ENCODE measurements at regions not wholly inside any gene's neighbourhood (a gene's known extent, or its start where the extent isn't known, plus 50 kb on each side); places are given as distances from the start of the nearest gene placed in this dataset.

GRCh38 chr14:85041618-85042017, 488.3 kb upstream of the FLRT2 start:
- Mint-ChIP-seq H3K9me3 (peaks cover 0 to 6% (median 2%) of the 10 kb centered on the region in 7 donors), H3K4me1 (no peaks in the 10 kb centered on the region), H3K4me3 (no peak overlapping the region), H3K27me3 (ENCODE audit: low read depth in 3 of 3) (no peaks in the 10 kb centered on the region), H3K27ac (peak overlapping the region in 1 of 7 donors; percentile 8), H3K36me3 (no peaks in the 10 kb centered on the region)
- H3K4me1 ChIP-seq (ENCODE audit: control insufficient read depth in 1 of 2, insufficient read depth in 2 of 2, low read length in 2 of 2): no peaks in the 10 kb centered on the region
- no peak overlapping the region for H2AFZ ChIP-seq (ENCODE audit: insufficient read depth, low read depth, low read length, poor library complexity, severe bottlenecking)
- no peaks in the 10 kb centered on the region for H4K20me1 ChIP-seq (ENCODE audit: insufficient read depth, low read length)
- no peaks in the 10 kb centered on the region for H3K36me3 ChIP-seq (replicated peaks in 1 of 2; ENCODE audit: control insufficient read depth in 1 of 2, insufficient read depth in 2 of 2, low read length in 2 of 2)
- no peak overlapping the region for H3K9ac ChIP-seq (ENCODE audit: insufficient read depth, low read length, poor library complexity, severe bottlenecking)
- H3K9me3 ChIP-seq (replicated peaks in 1 of 2; ENCODE audit: control insufficient read depth in 1 of 2, insufficient read depth in 1 of 2, low read length in 2 of 2): peaks cover under 1 to 3% of the 10 kb centered on the region in 2 donors
- intact Hi-C loops (cut with micrococcal nuclease): no loop called here
- no peak for DNase-seq
- H3K79me2 ChIP-seq (ENCODE audit: insufficient read depth, low read length): no peaks in the 10 kb centered on the region
- H3K4me3 ChIP-seq (replicated peaks in 1 of 3; ENCODE audit: low read depth in 2 of 3, low read length in 3 of 3): no peak overlapping the region
- H3K27ac ChIP-seq (ENCODE audit: low read depth in 1 of 2, low read length in 2 of 2): no peak overlapping the region
- no peak for TF ChIP-seq CTCF (IDR thresholded peaks at IDR 0.05)
- H3K27me3 ChIP-seq (ENCODE audit: control insufficient read depth in 2 of 2, insufficient read depth in 2 of 2, low read length in 2 of 2): no peaks in the 10 kb centered on the region
- H3K4me2 ChIP-seq (replicated peaks; ENCODE audit: extremely low read depth, low read length, poor library complexity, severe bottlenecking): no peak overlapping the region

- H3K4me2 ChIP-seq (replicated peaks; ENCODE audit: extremely low read depth, low read length, poor library complexity, severe bottlenecking): no peak overlapping the region
- H3K79me2 ChIP-seq (ENCODE audit: insufficient read depth, low read length): no peaks in the 10 kb centered on the region
- no peaks in the 10 kb centered on the region for H3K36me3 Mint-ChIP-seq
- intact Hi-C loops (cut with micrococcal nuclease): no loop called here
- no peak overlapping the region for H3K27ac ChIP-seq (ENCODE audit: low read depth in 1 of 2, low read length in 2 of 2)
- no peaks in the 10 kb centered on the region for H3K4me1 Mint-ChIP-seq
- H3K4me3 Mint-ChIP-seq: no peak overlapping the region
- no peaks in the 10 kb centered on the region for H3K27me3 ChIP-seq (ENCODE audit: control insufficient read depth in 2 of 2, insufficient read depth in 2 of 2, low read length in 2 of 2)
- no peaks in the 10 kb centered on the region for H3K36me3 ChIP-seq (replicated peaks in 1 of 2; ENCODE audit: control insufficient read depth in 1 of 2, insufficient read depth in 2 of 2, low read length in 2 of 2)
- H3K27ac Mint-ChIP-seq: no peak overlapping the region
- H3K4me1 ChIP-seq (ENCODE audit: control insufficient read depth in 1 of 2, insufficient read depth in 2 of 2, low read length in 2 of 2): no peaks in the 10 kb centered on the region
- no peaks in the 10 kb centered on the region for H4K20me1 ChIP-seq (ENCODE audit: insufficient read depth, low read length)
- no CpG with 5 or more reads among the region's 1 CpG for WGBS (ENCODE audit: insufficient coverage)
- TF ChIP-seq CTCF (IDR thresholded peaks at IDR 0.05): no peak
- H3K9ac ChIP-seq (ENCODE audit: insufficient read depth, low read length, poor library complexity, severe bottlenecking): no peak overlapping the region
- no peaks in the 10 kb centered on the region for H3K27me3 Mint-ChIP-seq (ENCODE audit: low read depth in 3 of 3)
- H3K4me3 ChIP-seq (replicated peaks in 1 of 3; ENCODE audit: low read depth in 2 of 3, low read length in 3 of 3): no peak overlapping the region
- no peak overlapping the region for H2AFZ ChIP-seq (ENCODE audit: insufficient read depth, low read depth, low read length, poor library complexity, severe bottlenecking)
- H3K9me3 ChIP-seq (replicated peaks in 1 of 2; ENCODE audit: control insufficient read depth in 1 of 2, insufficient read depth in 1 of 2, low read length in 2 of 2): peaks cover 0 to 4% of the 10 kb centered on the region in 2 donors
- H3K9me3 Mint-ChIP-seq: peaks cover 2 to 8% (median 3%) of the 10 kb centered on the region in 7 donors
- DNase-seq: no peak
These were observed 487.6 kb upstream of the FLRT2 start for GRCh38 chr14:85042301-85042700.

All from CD14-positive monocyte (primary cell).